ENCODE measurements at regions not wholly inside any gene's neighbourhood (a gene's known extent, or its start where the extent isn't known, plus 50 kb on each side); places are given as distances from the start of the nearest gene placed in this dataset.

GRCh38 chr3:181267312-181267711 is 277.8 kb upstream of the DNAJC19 start:
- TF ChIP-seq CTCF (IDR thresholded peaks at IDR 0.05): no peak
- Histone ChIP-seq H3K4me1 (no peaks in the 10 kb centered on the region), H3K36me3 (ENCODE audit: control insufficient read depth, insufficient read depth, low read length) (no peaks in the 10 kb centered on the region), H3K9ac (no peak overlapping the region), H3K27ac (no peak overlapping the region), H3K79me2 (no peaks in the 10 kb centered on the region), H3K27me3 (ENCODE audit: control insufficient read depth, insufficient read depth, low read length) (no peaks in the 10 kb centered on the region), H3K9me3 (ENCODE audit: control insufficient read depth, low read length) (no peaks in the 10 kb centered on the region), H3K4me2 (ENCODE audit: low read length) (no peak overlapping the region), H3K4me3 (ENCODE audit: low read depth, low read length) (no peak overlapping the region), H2AFZ (no peak overlapping the region)

- Histone ChIP-seq H3K27ac (no peak overlapping the region), H2AFZ (no peak overlapping the region), H3K4me1 (no peaks in the 10 kb centered on the region), H3K9ac (no peak overlapping the region), H3K9me3 (ENCODE audit: control insufficient read depth, low read length) (no peaks in the 10 kb centered on the region), H3K27me3 (ENCODE audit: control insufficient read depth, insufficient read depth, low read length) (no peaks in the 10 kb centered on the region), H3K4me3 (ENCODE audit: low read depth, low read length) (no peak overlapping the region), H3K36me3 (ENCODE audit: control insufficient read depth, insufficient read depth, low read length) (no peaks in the 10 kb centered on the region), H3K4me2 (ENCODE audit: low read length) (no peak overlapping the region), H3K79me2 (no peaks in the 10 kb centered on the region)
- TF ChIP-seq CTCF (IDR thresholded peaks at IDR 0.05): no peak
Measured at GRCh38 chr3:181265750-181266333, 276.3 kb upstream of the DNAJC19 start.

GRCh38 chr3:181264486-181264885 is 274.9 kb upstream of the DNAJC19 start:
- Histone ChIP-seq H2AFZ (no peak overlapping the region), H3K9me3 (ENCODE audit: control insufficient read depth, low read length) (no peaks in the 10 kb centered on the region), H3K9ac (no peak overlapping the region), H3K27me3 (ENCODE audit: control insufficient read depth, insufficient read depth, low read length) (no peaks in the 10 kb centered on the region), H3K27ac (no peak overlapping the region), H3K36me3 (ENCODE audit: control insufficient read depth, insufficient read depth, low read length) (no peaks in the 10 kb centered on the region), H3K4me3 (ENCODE audit: low read depth, low read length) (no peak overlapping the region), H3K4me2 (ENCODE audit: low read length) (no peak overlapping the region), H3K79me2 (no peaks in the 10 kb centered on the region), H3K4me1 (no peaks in the 10 kb centered on the region)
- TF ChIP-seq CTCF (IDR thresholded peaks at IDR 0.05): no peak

- Histone ChIP-seq H3K4me2 (ENCODE audit: low read length) (no peak overlapping the region), H3K4me1 (no peaks in the 10 kb centered on the region), H3K9me3 (ENCODE audit: control insufficient read depth, low read length) (no peaks in the 10 kb centered on the region), H2AFZ (no peak overlapping the region), H3K79me2 (no peaks in the 10 kb centered on the region), H3K27me3 (ENCODE audit: control insufficient read depth, insufficient read depth, low read length) (no peaks in the 10 kb centered on the region), H3K4me3 (ENCODE audit: low read depth, low read length) (no peak overlapping the region), H3K36me3 (ENCODE audit: control insufficient read depth, insufficient read depth, low read length) (no peaks in the 10 kb centered on the region), H3K9ac (no peak overlapping the region), H3K27ac (no peak overlapping the region)
- TF ChIP-seq CTCF (IDR thresholded peaks at IDR 0.05): no peak
Measured at GRCh38 chr3:181253796-181254195, 264.3 kb upstream of the DNAJC19 start.

- no peak overlapping the region for H3K27ac ChIP-seq
- no peak overlapping the region for H2AFZ ChIP-seq
- H3K4me2 ChIP-seq (ENCODE audit: low read length): no peak overlapping the region
- H3K79me2 ChIP-seq: no peaks in the 10 kb centered on the region
- H3K9ac ChIP-seq: no peak overlapping the region
- no peaks in the 10 kb centered on the region for H3K4me1 ChIP-seq
- H3K27me3 ChIP-seq (ENCODE audit: control insufficient read depth, insufficient read depth, low read length): no peaks in the 10 kb centered on the region
- H3K4me3 ChIP-seq (ENCODE audit: low read depth, low read length): no peak overlapping the region
- no peaks in the 10 kb centered on the region for H3K9me3 ChIP-seq (ENCODE audit: control insufficient read depth, low read length)
- no peaks in the 10 kb centered on the region for H3K36me3 ChIP-seq (ENCODE audit: control insufficient read depth, insufficient read depth, low read length)
- TF ChIP-seq CTCF (IDR thresholded peaks at IDR 0.05): no peak
Measured at GRCh38 chr3:181252631-181253030, 263.1 kb upstream of the DNAJC19 start.
